IPS DF 4.7 (cell line): ENCODE measurements at regions not wholly inside any gene's neighbourhood (a gene's known extent, or its start where the extent isn't known, plus 50 kb on each side); places are given as distances from the start of the nearest gene placed in this dataset.
A peak's percentile ranks its signal among the peaks of the same experiment; 100 is the strongest.
"Not testable (repeated sequence)": the region's sequence is repeated elsewhere in the genome, so short reads cannot be mapped to it uniquely, and the experiment has no call there.

Experiments
- DNase-seq: peaks from one replicate; pipeline ENCODE4 v3.0.0-alpha.2; 2013; ENCODE audit warnings: low spot score; ENCODE audit errors: extremely low read depth

- no peak for DNase-seq
Observed at GRCh38 chr18:49731860-49732311, 81.4 kb downstream of the ACAA2 start.

- no peak for DNase-seq
Observed at GRCh38 chr18:49731421-49731841, 81.9 kb downstream of the ACAA2 start.

GRCh38 chr18:49730951-49731391, 82.4 kb downstream of the ACAA2 start:
- DNase-seq: no peak

GRCh38 chr18:49728542-49728941, 84.8 kb downstream of the ACAA2 start:
- peak; percentile 41 for DNase-seq

DNA sequence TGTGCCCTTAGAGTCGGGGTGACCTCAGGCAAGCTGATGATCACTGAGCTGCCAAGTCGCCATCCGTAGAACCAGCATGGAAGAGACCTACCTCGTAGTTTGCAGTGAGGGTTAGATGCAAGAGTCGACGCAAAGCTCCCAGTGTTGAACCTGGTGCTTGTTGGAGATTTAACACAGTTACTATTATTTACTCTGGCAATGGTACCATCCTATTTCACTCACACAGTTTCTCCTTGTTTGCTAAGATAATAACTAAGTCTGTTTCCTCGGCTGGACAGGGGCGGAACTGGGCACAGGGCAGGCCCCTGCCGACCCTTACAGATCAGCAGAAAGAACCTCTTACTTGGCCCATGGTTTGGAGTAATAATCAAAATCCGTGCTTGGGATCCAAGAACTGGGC, 85.5 kb downstream of the ACAA2 start:
- DNase-seq: no peak

- DNase-seq: no peak
Observed at GRCh38 chr18:49726675-49726963, 86.7 kb downstream of the ACAA2 start.

DNA sequence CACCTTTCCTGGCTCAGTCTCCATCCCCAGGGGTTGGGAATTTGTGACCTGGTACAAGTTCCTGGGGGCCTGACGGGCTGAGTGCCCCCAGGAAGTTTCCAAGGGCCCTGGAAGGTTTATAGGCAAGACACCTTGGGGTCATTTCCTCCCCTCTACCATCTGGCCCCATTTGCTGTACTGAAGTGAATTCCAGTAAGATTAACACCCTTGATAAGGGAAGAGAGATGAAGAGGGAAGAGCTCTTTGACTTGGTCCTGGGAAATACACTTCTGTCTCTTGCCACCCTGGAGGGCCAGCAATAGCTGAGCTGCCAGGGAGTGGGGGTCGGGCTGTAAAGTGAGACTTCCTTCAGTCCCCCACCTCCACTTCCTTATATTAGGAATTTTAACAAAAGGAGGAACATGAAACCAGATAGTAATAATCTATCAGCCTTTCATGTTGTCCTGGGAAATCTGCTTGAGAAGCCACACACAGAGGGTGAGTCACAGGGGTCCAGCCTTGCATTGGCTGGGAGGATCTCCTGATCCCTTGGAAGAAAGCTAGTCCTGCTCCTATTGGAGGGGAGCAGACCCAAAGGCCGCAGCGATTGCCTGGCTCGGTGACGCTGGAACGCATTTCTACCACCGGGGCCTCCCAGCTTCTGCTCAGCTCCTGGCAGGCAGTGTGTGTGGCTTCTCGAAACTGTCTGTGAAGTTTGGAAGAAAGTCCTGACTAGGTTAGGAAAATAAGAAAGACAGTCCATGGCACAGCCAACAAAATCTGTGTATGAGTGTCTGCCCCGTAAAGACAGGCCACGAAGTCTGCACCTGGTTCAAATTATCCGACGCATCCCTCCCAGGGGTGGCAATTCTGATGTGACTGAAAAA, 87.3 kb downstream of the ACAA2 start:
- peak; percentile 71 for DNase-seq

- DNase-seq: no peak
Observed at GRCh38 chr18:49723648-49724180, 89.6 kb downstream of the ACAA2 start.

DNA sequence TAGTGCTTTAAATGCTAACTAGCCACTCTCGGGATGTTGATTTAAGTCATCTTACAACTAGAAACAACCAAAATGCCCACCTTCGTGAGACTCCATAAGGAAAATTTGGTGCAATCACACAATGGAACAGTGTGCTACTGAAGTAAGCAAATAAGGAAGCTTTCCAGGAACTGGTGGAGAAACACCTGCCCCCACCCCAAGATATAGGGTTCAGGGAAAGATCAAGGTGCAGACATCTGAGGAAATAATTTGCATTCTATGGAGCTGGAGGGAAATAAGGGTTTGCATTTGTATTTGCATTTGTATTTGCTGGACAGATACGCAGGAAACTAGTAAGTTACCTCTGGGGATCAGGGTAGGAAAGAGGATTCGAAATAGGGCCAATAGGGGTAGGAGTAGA, 90.9 kb downstream of the ACAA2 start:
- no peak for DNase-seq

- DNase-seq: no peak
Observed at GRCh38 chr18:49721981-49722380, 91.4 kb downstream of the ACAA2 start.

- not testable (repeated sequence) for DNase-seq
Observed at GRCh38 chr18:49720944-49721343, 92.4 kb downstream of the ACAA2 start.

- no peak for DNase-seq
Observed at GRCh38 chr18:49717617-49718016, 95.7 kb downstream of the ACAA2 start.

DNA sequence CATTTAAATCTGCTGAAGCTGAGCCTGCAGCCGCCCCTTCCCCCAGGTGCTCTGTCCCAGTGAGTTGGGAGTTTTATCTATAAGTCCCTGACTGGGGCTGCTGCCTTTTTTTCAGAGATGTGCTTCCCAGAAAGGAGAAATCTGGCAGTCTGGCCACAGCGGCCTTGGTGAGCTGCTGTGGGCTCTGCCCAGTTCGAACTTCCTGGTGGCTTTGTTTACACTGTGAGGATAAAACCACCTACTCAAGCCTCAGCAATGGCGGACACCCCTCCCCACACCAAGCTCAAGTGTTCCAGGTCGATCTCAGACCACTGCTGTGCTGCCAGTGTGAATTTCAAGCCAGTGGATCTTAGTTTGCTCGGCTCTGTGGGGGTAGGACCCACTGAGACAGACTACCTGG, 97.3 kb downstream of the ACAA2 start:
- DNase-seq: no peak

DNA sequence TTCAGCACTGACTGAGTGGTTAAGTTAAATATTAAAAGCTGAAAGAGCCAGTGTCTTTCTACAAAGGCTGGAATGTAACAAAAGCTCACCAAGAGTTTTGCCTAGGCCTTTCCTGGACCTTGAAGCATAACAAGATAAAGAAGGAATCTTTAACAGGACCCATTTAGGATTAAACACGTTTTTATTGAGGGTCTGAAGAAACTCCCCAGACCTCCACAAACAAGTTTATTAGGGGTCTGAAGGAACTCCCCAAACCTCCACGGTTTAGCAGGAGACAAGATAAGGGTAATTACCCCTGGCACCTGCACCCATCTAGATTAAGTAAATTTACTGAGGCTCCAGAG, 104.0 kb downstream of the ACAA2 start:
- DNase-seq: no peak

- no peak for DNase-seq
Observed at GRCh38 chr18:49708662-49709346, 104.5 kb downstream of the ACAA2 start.

DNA sequence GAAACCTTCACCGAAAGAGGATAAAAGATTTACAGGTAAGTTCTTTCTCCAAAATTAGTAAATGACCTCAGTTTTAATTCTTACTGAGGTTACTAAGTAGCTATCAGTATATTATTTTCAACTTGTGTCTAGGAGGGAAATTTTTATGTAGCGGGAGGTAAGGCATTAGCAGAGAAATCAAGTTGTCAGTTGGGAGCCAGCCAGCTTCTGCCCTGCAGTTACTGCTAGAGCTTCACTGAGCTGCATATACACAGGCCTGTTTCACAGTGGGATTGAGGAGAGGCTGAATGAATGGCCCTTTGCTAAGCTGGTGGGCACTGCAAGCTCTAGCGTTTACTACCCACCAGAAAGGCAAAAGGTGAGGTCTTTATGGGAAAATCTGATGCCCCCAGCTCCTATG, 105.7 kb downstream of the ACAA2 start:
- DNase-seq: no peak

- DNase-seq: no peak
Observed at GRCh38 chr18:49704334-49704733, 109.0 kb downstream of the ACAA2 start.

GRCh38 chr18:49701190-49701589, 112.1 kb downstream of the ACAA2 start:
- DNase-seq: no peak

GRCh38 chr18:49699303-49699702, 114.0 kb downstream of the ACAA2 start:
- DNase-seq: no peak

DNA sequence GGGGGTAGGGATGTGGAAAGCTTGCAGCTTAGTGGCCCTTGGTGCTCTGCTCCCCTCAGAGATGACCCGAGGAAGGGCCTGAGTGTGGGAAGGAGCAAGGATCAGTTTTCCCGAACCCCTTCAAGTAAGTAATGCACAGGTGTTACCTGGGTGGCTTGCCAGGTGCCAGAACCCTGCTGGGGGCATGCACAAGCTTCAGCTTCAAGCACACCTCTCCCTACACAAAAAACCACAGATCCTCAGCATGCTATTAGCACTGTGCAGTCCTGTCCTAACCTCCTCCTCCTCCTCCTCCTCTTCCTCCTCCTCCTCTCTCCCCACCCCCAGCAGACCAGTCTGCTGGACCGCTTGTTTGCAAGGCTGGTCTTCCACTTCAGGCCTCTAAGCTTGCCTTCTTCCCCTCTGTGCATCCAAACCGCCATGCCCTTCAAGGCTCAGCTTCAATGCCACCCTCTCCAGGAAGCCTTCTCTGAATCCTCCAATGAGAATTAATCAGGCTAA, 114.8 kb downstream of the ACAA2 start:
- DNase-seq: no peak

- no peak for DNase-seq
Observed at GRCh38 chr18:49697757-49698524, 115.4 kb downstream of the ACAA2 start.

GRCh38 chr18:49697049-49697448, 116.3 kb downstream of the ACAA2 start:
- no peak for DNase-seq
